ENCODE measurements at regions not wholly inside any gene's neighbourhood (a gene's known extent, or its start where the extent isn't known, plus 50 kb on each side); places are given as distances from the start of the nearest gene placed in this dataset.

DNA sequence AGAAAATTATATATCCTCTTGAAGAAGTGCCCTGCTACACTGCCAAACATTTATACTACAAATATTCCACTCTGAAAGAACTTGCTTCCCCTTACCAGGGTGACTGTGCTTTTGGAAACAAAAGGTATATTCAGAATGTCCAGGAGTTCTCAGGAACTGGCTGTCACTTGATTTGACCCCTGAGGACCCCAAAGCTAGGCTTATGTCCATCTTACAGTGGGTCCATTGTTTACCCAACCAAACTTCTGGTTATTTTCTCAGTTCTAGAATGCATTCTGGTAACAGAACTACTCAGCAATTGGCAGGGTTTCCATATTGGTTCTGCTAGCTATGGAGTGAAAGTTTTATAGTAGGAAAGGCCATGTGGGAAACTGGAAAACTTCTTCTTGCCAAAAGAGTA lies 207.1 kb upstream of the KCTD3 start (continued):
- TF ChIP-seq, protein P1, sequence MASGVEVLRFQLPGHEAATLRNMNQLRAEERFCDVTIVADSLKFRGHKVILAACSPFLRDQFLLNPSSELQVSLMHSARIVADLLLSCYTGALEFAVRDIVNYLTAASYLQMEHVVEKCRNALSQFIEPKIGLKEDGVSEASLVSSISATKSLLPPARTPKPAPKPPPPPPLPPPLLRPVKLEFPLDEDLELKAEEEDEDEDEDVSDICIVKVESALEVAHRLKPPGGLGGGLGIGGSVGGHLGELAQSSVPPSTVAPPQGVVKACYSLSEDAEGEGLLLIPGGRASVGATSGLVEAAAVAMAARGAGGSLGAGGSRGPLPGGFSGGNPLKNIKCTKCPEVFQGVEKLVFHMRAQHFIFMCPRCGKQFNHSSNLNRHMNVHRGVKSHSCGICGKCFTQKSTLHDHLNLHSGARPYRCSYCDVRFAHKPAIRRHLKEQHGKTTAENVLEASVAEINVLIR (CRISPR knock-in tag; IDR thresholded peaks at IDR 0.05), result no peak
- TF ChIP-seq KLF13 (tag; IDR thresholded peaks at IDR 0.05; ENCODE audit: borderline replicate concordance, low read depth), result no peak
- TF ChIP-seq CBX8 (IDR thresholded peaks at IDR 0.05; ENCODE audit: borderline replicate concordance, extremely low read depth, low read depth, low read length, poor library complexity, severe bottlenecking), result no peak
- no peak for TF ChIP-seq TSC22D4 (tag; IDR thresholded peaks at IDR 0.05)
- no peak for TF ChIP-seq NFE2 (IDR thresholded peaks at IDR 0.05; ENCODE audit: low read depth)

DNA sequence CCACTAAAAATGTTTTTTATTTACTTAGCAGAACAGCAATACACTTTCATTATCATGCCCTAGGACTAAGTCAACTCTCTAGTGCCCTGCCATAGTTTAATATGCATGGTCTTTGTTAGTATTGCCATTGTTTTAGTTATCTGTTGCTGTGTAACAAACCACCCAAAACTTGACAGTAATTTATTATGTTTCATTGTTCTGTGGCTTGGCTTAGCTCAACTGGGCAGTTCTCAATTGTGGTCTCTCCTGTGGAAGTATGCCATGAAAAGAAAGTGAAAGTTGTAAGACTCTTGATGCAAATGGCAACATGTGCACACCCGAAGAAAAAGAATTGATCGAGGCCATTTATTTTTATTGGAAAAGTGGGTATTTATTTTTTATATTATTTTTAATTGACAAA lies 206.3 kb upstream of the KCTD3 start:
- H3K27me3 ChIP-seq (ENCODE audit: control insufficient read depth in 2 of 2, insufficient read depth in 2 of 2, low read length in 2 of 2), result no peaks in the 10 kb centered on the region
- FAIRE-seq (no peak), ATAC-seq (no peak), DNase-seq (ENCODE audit: extremely low read depth in 1 of 4, low spot score in 3 of 4) (no peak)
- CTCF ChIA-PET (ENCODE audit: low intra/inter-chr PET ratio), result no interaction called here
- H3K9me3 ChIP-seq (replicated peaks; ENCODE audit: control insufficient read depth, insufficient read depth, low read depth, low read length), result no peaks in the 10 kb centered on the region
- intact Hi-C loops (cut with micrococcal nuclease), result no loop called here
- no peaks in the 10 kb centered on the region for H3K79me2 ChIP-seq (ENCODE audit: control insufficient read depth, insufficient read depth, low read length)
- TF ChIP-seq IFI16 (CRISPR knock-in tag; IDR thresholded peaks at IDR 0.05) (no peak), GATA2 (CRISPR knock-in tag; IDR thresholded peaks at IDR 0.05) (no peak), ZNF583 (CRISPR knock-in tag; IDR thresholded peaks at IDR 0.05) (no peak), PHB2 (IDR thresholded peaks at IDR 0.05; ENCODE audit: low read depth) (no peak), SRF (CRISPR knock-in tag; IDR thresholded peaks at IDR 0.05) (no peak)
- TF ChIP-seq, protein P2, sequence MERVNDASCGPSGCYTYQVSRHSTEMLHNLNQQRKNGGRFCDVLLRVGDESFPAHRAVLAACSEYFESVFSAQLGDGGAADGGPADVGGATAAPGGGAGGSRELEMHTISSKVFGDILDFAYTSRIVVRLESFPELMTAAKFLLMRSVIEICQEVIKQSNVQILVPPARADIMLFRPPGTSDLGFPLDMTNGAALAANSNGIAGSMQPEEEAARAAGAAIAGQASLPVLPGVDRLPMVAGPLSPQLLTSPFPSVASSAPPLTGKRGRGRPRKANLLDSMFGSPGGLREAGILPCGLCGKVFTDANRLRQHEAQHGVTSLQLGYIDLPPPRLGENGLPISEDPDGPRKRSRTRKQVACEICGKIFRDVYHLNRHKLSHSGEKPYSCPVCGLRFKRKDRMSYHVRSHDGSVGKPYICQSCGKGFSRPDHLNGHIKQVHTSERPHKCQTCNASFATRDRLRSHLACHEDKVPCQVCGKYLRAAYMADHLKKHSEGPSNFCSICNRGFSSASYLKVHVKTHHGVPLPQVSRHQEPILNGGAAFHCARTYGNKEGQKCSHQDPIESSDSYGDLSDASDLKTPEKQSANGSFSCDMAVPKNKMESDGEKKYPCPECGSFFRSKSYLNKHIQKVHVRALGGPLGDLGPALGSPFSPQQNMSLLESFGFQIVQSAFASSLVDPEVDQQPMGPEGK (CRISPR knock-in tag; IDR thresholded peaks at IDR 0.05; ENCODE audit: borderline replicate concordance), result no peak
- TF ChIP-seq, protein P3, sequence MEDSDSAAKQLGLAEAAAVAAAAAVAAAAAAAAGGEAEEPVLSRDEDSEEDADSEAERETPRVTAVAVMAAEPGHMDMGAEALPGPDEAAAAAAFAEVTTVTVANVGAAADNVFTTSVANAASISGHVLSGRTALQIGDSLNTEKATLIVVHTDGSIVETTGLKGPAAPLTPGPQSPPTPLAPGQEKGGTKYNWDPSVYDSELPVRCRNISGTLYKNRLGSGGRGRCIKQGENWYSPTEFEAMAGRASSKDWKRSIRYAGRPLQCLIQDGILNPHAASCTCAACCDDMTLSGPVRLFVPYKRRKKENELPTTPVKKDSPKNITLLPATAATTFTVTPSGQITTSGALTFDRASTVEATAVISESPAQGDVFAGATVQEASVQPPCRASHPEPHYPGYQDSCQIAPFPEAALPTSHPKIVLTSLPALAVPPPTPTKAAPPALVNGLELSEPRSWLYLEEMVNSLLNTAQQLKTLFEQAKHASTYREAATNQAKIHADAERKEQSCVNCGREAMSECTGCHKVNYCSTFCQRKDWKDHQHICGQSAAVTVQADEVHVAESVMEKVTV (CRISPR knock-in tag; IDR thresholded peaks at IDR 0.05), result no peak
- TF ChIP-seq, protein P4, sequence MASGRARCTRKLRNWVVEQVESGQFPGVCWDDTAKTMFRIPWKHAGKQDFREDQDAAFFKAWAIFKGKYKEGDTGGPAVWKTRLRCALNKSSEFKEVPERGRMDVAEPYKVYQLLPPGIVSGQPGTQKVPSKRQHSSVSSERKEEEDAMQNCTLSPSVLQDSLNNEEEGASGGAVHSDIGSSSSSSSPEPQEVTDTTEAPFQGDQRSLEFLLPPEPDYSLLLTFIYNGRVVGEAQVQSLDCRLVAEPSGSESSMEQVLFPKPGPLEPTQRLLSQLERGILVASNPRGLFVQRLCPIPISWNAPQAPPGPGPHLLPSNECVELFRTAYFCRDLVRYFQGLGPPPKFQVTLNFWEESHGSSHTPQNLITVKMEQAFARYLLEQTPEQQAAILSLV (tag; IDR thresholded peaks at IDR 0.05), result no peak
- TF ChIP-seq, protein P5, sequence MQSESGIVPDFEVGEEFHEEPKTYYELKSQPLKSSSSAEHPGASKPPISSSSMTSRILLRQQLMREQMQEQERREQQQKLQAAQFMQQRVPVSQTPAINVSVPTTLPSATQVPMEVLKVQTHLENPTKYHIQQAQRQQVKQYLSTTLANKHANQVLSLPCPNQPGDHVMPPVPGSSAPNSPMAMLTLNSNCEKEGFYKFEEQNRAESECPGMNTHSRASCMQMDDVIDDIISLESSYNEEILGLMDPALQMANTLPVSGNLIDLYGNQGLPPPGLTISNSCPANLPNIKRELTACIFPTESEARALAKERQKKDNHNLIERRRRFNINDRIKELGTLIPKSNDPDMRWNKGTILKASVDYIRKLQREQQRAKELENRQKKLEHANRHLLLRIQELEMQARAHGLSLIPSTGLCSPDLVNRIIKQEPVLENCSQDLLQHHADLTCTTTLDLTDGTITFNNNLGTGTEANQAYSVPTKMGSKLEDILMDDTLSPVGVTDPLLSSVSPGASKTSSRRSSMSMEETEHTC (IDR thresholded peaks at IDR 0.05), result no peak
- no peak overlapping the region for H3K4me3 ChIP-seq
- no peak overlapping the region for H3K9ac ChIP-seq (ENCODE audit: insufficient read depth in 1 of 2, low read depth in 2 of 2, low read length in 2 of 2)
- H3K36me3 ChIP-seq (ENCODE audit: control insufficient read depth, insufficient read depth, low read length), result no peaks in the 10 kb centered on the region
- H3K27ac ChIP-seq (ENCODE audit: extremely low read depth, low read depth, low read length), result no peak overlapping the region
- H4K20me1 ChIP-seq (replicated peaks; ENCODE audit: control insufficient read depth, insufficient read depth, low read length), result no peaks in the 10 kb centered on the region
- POLR2A ChIA-PET, result no interaction called here
- H2AFZ ChIP-seq (ENCODE audit: low read depth, low read length), result no peak overlapping the region
- no peaks in the 10 kb centered on the region for H3K9me1 ChIP-seq (ENCODE audit: control insufficient read depth, insufficient read depth, low read length)
- no peaks in the 10 kb centered on the region for H3K4me1 ChIP-seq (replicated peaks in 1 of 2; ENCODE audit: control insufficient read depth in 2 of 2, insufficient read depth in 2 of 2, low read length in 2 of 2)
- no TSS peak for BruUV-seq (replicated peaks)
- H3K4me2 ChIP-seq (ENCODE audit: insufficient read depth, low read length), result no peak overlapping the region
- in situ Hi-C loops (cut with MboI), result no loop called here
- WGBS (ENCODE audit: insufficient coverage, low coverage, missing lambda C conversion rate), result 0% methylated on average over 2 of the region's 2 CpGs
